ENCODE measurements at regions not wholly inside any gene's neighbourhood (a gene's known extent, or its start where the extent isn't known, plus 50 kb on each side); places are given as distances from the start of the nearest gene placed in this dataset.

DNA sequence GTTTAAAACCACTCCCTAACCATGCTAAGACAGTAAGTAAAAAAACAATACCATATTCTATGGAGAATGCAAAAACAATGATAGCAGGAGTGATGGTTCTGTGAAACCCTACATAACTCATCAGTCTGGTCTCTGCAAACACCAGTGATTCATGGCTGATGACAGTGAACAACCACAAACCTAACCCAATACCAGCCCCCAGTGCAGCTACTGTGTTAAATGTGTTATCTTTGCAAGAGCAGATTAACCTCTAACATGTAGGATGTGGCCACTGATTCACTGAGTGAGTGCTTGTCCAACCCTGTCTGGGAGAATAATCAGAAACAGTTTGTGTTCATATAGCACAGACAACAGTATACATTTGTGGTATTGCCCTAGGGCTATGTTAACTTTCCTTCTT, 100.2 kb upstream of the COG2 start:
- DNase-seq = no peak
- intact Hi-C loops (cut with DNase I) = no loop called here
- TF ChIP-seq, protein P1, sequence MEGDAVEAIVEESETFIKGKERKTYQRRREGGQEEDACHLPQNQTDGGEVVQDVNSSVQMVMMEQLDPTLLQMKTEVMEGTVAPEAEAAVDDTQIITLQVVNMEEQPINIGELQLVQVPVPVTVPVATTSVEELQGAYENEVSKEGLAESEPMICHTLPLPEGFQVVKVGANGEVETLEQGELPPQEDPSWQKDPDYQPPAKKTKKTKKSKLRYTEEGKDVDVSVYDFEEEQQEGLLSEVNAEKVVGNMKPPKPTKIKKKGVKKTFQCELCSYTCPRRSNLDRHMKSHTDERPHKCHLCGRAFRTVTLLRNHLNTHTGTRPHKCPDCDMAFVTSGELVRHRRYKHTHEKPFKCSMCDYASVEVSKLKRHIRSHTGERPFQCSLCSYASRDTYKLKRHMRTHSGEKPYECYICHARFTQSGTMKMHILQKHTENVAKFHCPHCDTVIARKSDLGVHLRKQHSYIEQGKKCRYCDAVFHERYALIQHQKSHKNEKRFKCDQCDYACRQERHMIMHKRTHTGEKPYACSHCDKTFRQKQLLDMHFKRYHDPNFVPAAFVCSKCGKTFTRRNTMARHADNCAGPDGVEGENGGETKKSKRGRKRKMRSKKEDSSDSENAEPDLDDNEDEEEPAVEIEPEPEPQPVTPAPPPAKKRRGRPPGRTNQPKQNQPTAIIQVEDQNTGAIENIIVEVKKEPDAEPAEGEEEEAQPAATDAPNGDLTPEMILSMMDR (IDR thresholded peaks at IDR 0.05; ENCODE audit: borderline replicate concordance, extremely low read depth, insufficient read depth) = no peak

DNA sequence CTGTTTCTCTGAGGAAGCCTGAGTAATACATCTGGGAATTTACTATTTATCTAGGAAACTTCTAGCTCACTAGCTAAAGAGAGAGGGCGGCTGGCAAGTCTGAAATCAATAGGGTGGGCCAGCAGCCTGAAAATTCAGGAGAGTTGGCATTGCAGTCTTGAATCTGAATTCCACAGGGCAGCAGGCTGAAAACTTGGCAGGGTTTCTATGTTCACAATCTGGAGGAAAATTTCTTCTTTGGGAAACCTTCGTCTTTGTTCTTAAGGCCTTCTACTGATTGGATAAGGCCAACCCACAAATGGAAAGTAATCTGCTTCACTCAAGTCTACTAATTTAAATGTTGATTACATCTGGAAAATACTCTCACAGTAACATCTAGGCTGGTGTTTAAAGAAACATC, 101.0 kb upstream of the COG2 start:
- H3K4me3 ChIP-seq (ENCODE audit: low read length in 3 of 3) = no peak overlapping the region
- TF ChIP-seq, protein P1 (IDR thresholded peaks at IDR 0.05; ENCODE audit: borderline replicate concordance, extremely low read depth, insufficient read depth) = no peak
- intact Hi-C loops (cut with DNase I) = no loop called here
- FAIRE-seq = no peak
- H3K27ac ChIP-seq (ENCODE audit: low read depth in 2 of 2, low read length in 2 of 2) = no peak overlapping the region
- no peaks in the 10 kb centered on the region for H3K9me3 ChIP-seq (ENCODE audit: control insufficient read depth in 2 of 3, insufficient read depth in 1 of 3, low read length in 3 of 3)
- H3K36me3 ChIP-seq (ENCODE audit: control insufficient read depth in 2 of 3, insufficient read depth in 3 of 3, low read length in 3 of 3) = no peaks in the 10 kb centered on the region
- no peaks in the 10 kb centered on the region for H3K4me1 ChIP-seq (ENCODE audit: control insufficient read depth in 2 of 3, insufficient read depth in 2 of 3, low read depth in 1 of 3, low read length in 3 of 3)
- no peaks in the 10 kb centered on the region for H3K27me3 ChIP-seq (ENCODE audit: control insufficient read depth, insufficient read depth, low read length)
- H3K9ac ChIP-seq (ENCODE audit: low read length in 3 of 3) = no peak overlapping the region
- DNase-seq = no peak

More for the DNA sequence above, 100.2 kb upstream of the COG2 start:
- Histone ChIP-seq H3K9ac (ENCODE audit: low read length in 3 of 3) (no peak overlapping the region), H3K36me3 (ENCODE audit: control insufficient read depth in 2 of 3, insufficient read depth in 3 of 3, low read length in 3 of 3) (no peaks in the 10 kb centered on the region), H3K4me3 (ENCODE audit: low read length in 3 of 3) (no peak overlapping the region), H3K9me3 (ENCODE audit: control insufficient read depth in 2 of 3, insufficient read depth in 1 of 3, low read length in 3 of 3) (no peaks in the 10 kb centered on the region), H3K27ac (ENCODE audit: low read depth in 2 of 2, low read length in 2 of 2) (no peak overlapping the region), H3K4me1 (ENCODE audit: control insufficient read depth in 2 of 3, insufficient read depth in 2 of 3, low read depth in 1 of 3, low read length in 3 of 3) (no peaks in the 10 kb centered on the region), H3K27me3 (ENCODE audit: control insufficient read depth, insufficient read depth, low read length) (no peaks in the 10 kb centered on the region)
- no peak for FAIRE-seq

DNA sequence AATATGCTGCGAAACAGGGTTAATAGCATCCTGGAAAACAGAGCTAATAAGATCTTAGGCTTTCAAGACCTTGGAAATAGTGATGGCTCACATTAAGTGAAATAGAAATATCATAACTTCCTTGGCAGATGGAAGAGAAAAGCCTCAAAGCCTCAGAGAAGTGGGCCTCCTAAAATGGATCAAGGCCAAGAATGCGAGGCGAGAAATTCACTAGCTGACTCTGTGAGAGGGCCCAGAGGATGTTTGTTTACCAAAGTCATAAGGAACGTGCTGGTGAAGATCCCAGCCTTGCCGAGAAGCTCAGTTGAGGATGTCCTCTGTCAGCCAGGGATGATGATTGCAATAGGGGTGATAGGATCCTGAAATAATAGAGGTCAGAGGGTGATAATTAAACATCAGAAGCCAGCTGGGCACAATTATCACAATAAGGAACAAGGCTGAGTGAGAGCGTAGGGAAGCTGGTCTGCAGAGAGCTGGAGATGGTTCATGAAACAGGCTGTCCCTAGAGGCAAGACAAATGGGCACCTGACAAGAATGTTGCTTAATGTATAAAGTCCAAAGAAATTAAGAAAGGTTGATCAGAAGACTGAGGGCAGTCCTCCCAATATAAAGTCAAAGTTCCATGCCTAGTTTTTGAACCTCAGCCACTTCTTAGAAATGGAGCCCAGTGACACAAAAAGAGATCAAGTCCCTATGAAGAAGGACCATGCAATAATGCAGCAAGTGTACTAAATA, 101.7 kb upstream of the COG2 start:
- FAIRE-seq (no peak), DNase-seq (no peak)
- H3K9me3 ChIP-seq (ENCODE audit: control insufficient read depth in 2 of 3, insufficient read depth in 1 of 3, low read length in 3 of 3) = no peaks in the 10 kb centered on the region
- H3K36me3 ChIP-seq (ENCODE audit: control insufficient read depth in 2 of 3, insufficient read depth in 3 of 3, low read length in 3 of 3) = no peaks in the 10 kb centered on the region
- no peak overlapping the region for H3K27ac ChIP-seq (ENCODE audit: low read depth in 2 of 2, low read length in 2 of 2)
- TF ChIP-seq, protein P1 (IDR thresholded peaks at IDR 0.05; ENCODE audit: borderline replicate concordance, extremely low read depth, insufficient read depth) = no peak
- intact Hi-C loops (cut with DNase I) = no loop called here
- H3K4me1 ChIP-seq (ENCODE audit: control insufficient read depth in 2 of 3, insufficient read depth in 2 of 3, low read depth in 1 of 3, low read length in 3 of 3) = no peaks in the 10 kb centered on the region
- no peaks in the 10 kb centered on the region for H3K27me3 ChIP-seq (ENCODE audit: control insufficient read depth, insufficient read depth, low read length)
- H3K9ac ChIP-seq (ENCODE audit: low read length in 3 of 3) = no peak overlapping the region
- no peak overlapping the region for H3K4me3 ChIP-seq (ENCODE audit: low read length in 3 of 3)

DNA sequence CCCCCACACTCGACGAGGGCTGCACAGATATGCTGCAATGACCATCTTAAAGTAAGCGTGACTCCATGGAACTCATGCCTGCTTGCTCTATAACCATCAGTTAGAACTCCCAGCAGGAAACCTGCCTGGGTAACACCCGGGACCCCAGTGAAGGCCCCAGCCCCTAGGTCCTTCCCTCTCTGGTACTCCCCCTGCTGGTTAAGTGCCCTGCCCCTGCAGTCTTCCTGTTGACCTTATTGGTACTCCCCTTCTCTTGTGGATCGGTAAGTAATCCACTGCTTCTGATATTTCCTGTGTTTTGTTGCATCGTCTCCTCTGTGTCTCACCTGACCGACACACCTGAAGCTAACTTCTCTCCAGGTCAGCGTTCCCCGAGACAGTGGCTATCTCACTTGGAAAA, 104.8 kb upstream of the COG2 start:
- Histone ChIP-seq H3K9ac (ENCODE audit: low read length in 3 of 3) (no peak overlapping the region), H3K4me3 (ENCODE audit: low read length in 3 of 3) (no peak overlapping the region), H3K9me3 (ENCODE audit: control insufficient read depth in 2 of 3, insufficient read depth in 1 of 3, low read length in 3 of 3) (peaks cover 0 to 9% (median 0%) of the 10 kb centered on the region in 3 donors), H3K27ac (ENCODE audit: low read depth in 2 of 2, low read length in 2 of 2) (no peak overlapping the region), H3K36me3 (ENCODE audit: control insufficient read depth in 2 of 3, insufficient read depth in 3 of 3, low read length in 3 of 3) (no peaks in the 10 kb centered on the region), H3K27me3 (ENCODE audit: control insufficient read depth, insufficient read depth, low read length) (no peaks in the 10 kb centered on the region), H3K4me1 (ENCODE audit: control insufficient read depth in 2 of 3, insufficient read depth in 2 of 3, low read depth in 1 of 3, low read length in 3 of 3) (no peaks in the 10 kb centered on the region)
- DNase-seq (no peak), FAIRE-seq (no peak)
- TF ChIP-seq, protein P1 (IDR thresholded peaks at IDR 0.05; ENCODE audit: borderline replicate concordance, extremely low read depth, insufficient read depth) = no peak
- intact Hi-C loops (cut with DNase I) = no loop called here
